H9 (cell line): ENCODE measurements at regions not wholly inside any gene's neighbourhood (a gene's known extent, or its start where the extent isn't known, plus 50 kb on each side); places are given as distances from the start of the nearest gene placed in this dataset.

Source experiments
- DNase-seq: peaks from one replicate; pipeline ENCODE4 v3.0.0-alpha.2; 2017
- H2AFZ ChIP-seq: one replicate; pipeline ENCODE4 v1.6.1; 2013; ENCODE audit warnings: mild to moderate bottlenecking, low read length, control low read depth, moderate library complexity
- H2AK5ac ChIP-seq: 2 replicates; pipeline ENCODE4 v1.6.1; 2013; ENCODE audit warnings: low read length, control low read depth, mixed read lengths; ENCODE audit not compliant: insufficient read length
- H2BK120ac ChIP-seq: one replicate; pipeline ENCODE4 v1.6.1; 2013; ENCODE audit warnings: low read depth, mild to moderate bottlenecking, low read length, control low read depth, inconsistent platforms; ENCODE audit not compliant: poor library complexity, severe bottlenecking
- H2BK12ac ChIP-seq: 2 replicates; pipeline ENCODE4 v1.6.1; 2013; ENCODE audit warnings: low read length, control low read depth, mixed read lengths, low read depth; ENCODE audit not compliant: insufficient read length
- H2BK15ac ChIP-seq: 2 replicates; pipeline ENCODE4 v1.6.1; 2013; ENCODE audit warnings: low read depth, low read length, control low read depth
- H2BK20ac ChIP-seq: one replicate; pipeline ENCODE4 v1.6.1; 2013; ENCODE audit warnings: low read depth, mild to moderate bottlenecking, low read length, control low read depth, inconsistent platforms; ENCODE audit not compliant: poor library complexity, severe bottlenecking
- H2BK5ac ChIP-seq: 2 replicates; pipeline ENCODE4 v1.6.1; 2013; ENCODE audit warnings: low read length, control low read depth, mixed read lengths; ENCODE audit not compliant: insufficient read length
- H3K14ac ChIP-seq: 2 replicates; pipeline ENCODE4 v1.6.1; 2013; ENCODE audit warnings: low read length, control low read depth; ENCODE audit not compliant: insufficient read depth
- H3K18ac ChIP-seq: 2 replicates; pipeline ENCODE4 v1.6.1; 2013; ENCODE audit warnings: low read depth, mild to moderate bottlenecking, mixed read lengths, low read length, control low read depth; ENCODE audit not compliant: insufficient read length
- H3K23ac ChIP-seq: 2 replicates; pipeline ENCODE4 v1.6.1; 2013; ENCODE audit warnings: low read length, control low read depth, mixed read lengths, low read depth; ENCODE audit not compliant: insufficient read length
- H3K23me2 ChIP-seq: 2 replicates; pipeline ENCODE4 v1.6.1; 2013; ENCODE audit warnings: low read depth, mild to moderate bottlenecking, mixed read lengths, low read length, control low read depth; ENCODE audit not compliant: insufficient read length, poor library complexity, severe bottlenecking
- H3K27ac ChIP-seq: 2 replicates; pipeline ENCODE4 v1.5.1; 2013; ENCODE audit warnings: low read length, control low read depth, mixed read lengths, low read depth; ENCODE audit not compliant: insufficient read length
- H3K27me3 ChIP-seq: 2 replicates; pipeline ENCODE4 v1.6.1; 2013; ENCODE audit warnings: low read length, control low read depth, inconsistent platforms; ENCODE audit not compliant: insufficient read depth
- H3K4ac ChIP-seq: 2 replicates; pipeline ENCODE4 v1.6.1; 2013; ENCODE audit warnings: low read depth, mild to moderate bottlenecking, control low read depth, inconsistent platforms, low read length, moderate library complexity
- H3K4me1 ChIP-seq: 2 replicates; pipeline ENCODE4 v1.6.1; 2013; ENCODE audit warnings: low read length, control low read depth, inconsistent platforms; ENCODE audit not compliant: insufficient read depth
- H3K4me2 ChIP-seq: 2 replicates; pipeline ENCODE4 v1.6.1; 2013; ENCODE audit warnings: low read length, control low read depth, mixed read lengths; ENCODE audit not compliant: insufficient read length, insufficient read depth
- H3K56ac ChIP-seq: 2 replicates; pipeline ENCODE4 v1.6.1; 2013; ENCODE audit warnings: low read depth, mild to moderate bottlenecking, mixed read lengths, low read length, control low read depth; ENCODE audit not compliant: insufficient read length
- H3K79me1 ChIP-seq: 2 replicates; pipeline ENCODE4 v1.6.1; 2013; ENCODE audit warnings: low read depth, mild to moderate bottlenecking, moderate library complexity, low read length, control low read depth, inconsistent platforms; ENCODE audit not compliant: insufficient read depth, poor library complexity, severe bottlenecking
- H3K79me2 ChIP-seq: 2 replicates; pipeline ENCODE4 v1.6.1; 2013; ENCODE audit warnings: low read length, control low read depth, inconsistent platforms; ENCODE audit not compliant: insufficient read depth
- H3K9ac ChIP-seq: 2 replicates; pipeline ENCODE4 v1.6.1; 2013; ENCODE audit warnings: low read length, control low read depth, mixed read lengths; ENCODE audit not compliant: insufficient read length; ENCODE audit errors: extremely low read depth
- H3K9me3 ChIP-seq: one replicate; pipeline ENCODE4 v1.6.1; 2013; ENCODE audit warnings: low read depth, low read length, inconsistent platforms; ENCODE audit not compliant: control insufficient read depth
- H3T11ph ChIP-seq: one replicate; pipeline ENCODE4 v1.6.1; 2013; ENCODE audit warnings: mild to moderate bottlenecking, low read length, control low read depth, inconsistent platforms
- H4K20me1 ChIP-seq: one replicate; pipeline ENCODE4 v1.6.1; 2013; ENCODE audit not compliant: control insufficient read depth, insufficient read length, insufficient read depth
- H4K5ac ChIP-seq: 2 replicates; pipeline ENCODE4 v1.6.1; 2013; ENCODE audit warnings: low read depth, mild to moderate bottlenecking, mixed read lengths, low read length, control low read depth; ENCODE audit not compliant: insufficient read length
- H4K8ac ChIP-seq: replicated peaks from 2 replicates; pipeline ENCODE4 v1.6.1; 2013; ENCODE audit warnings: low read length, control low read depth, mixed read lengths, low read depth; ENCODE audit not compliant: insufficient read length
- H4K91ac ChIP-seq: 2 replicates; pipeline ENCODE4 v1.6.1; 2013; ENCODE audit warnings: low read depth, mild to moderate bottlenecking, moderate library complexity, mixed read lengths, low read length, control low read depth; ENCODE audit not compliant: insufficient read length
- H3K27ac Mint-ChIP-seq, 3 experiments: 2 replicates in 2 of 3; 3 replicates in 1 of 3; pipeline ENCODE4 v1.8.0; 2020 to 2021; ENCODE audit warnings: mixed read lengths in 3 of 3, mild to moderate bottlenecking in 1 of 3, moderate library complexity in 1 of 3
- H3K27me3 Mint-ChIP-seq: 2 replicates; pipeline ENCODE4 v1.8.0; 2021; ENCODE audit warnings: low read depth, mild to moderate bottlenecking, moderate library complexity, mixed read lengths
- H3K36me3 Mint-ChIP-seq, 3 experiments: 2 replicates in 2 of 3; 3 replicates in 1 of 3; pipeline ENCODE4 v1.8.0; 2020 to 2021; ENCODE audit warnings: low read depth in 3 of 3, mixed read lengths in 3 of 3; ENCODE audit not compliant: insufficient read depth in 1 of 3
- H3K4me1 Mint-ChIP-seq, 2 experiments: 2 replicates each; pipeline ENCODE4 v1.8.0; 2020; ENCODE audit warnings: mixed read lengths in 2 of 2
- H3K4me3 Mint-ChIP-seq, 2 experiments: 2 replicates in 1 of 2; 3 replicates in 1 of 2; pipeline ENCODE4 v1.8.0; 2020 to 2021; ENCODE audit warnings: mild to moderate bottlenecking in 2 of 2, mixed read lengths in 2 of 2, moderate library complexity in 1 of 2
- H3K9me3 Mint-ChIP-seq, 2 experiments: 2 replicates in 1 of 2; 3 replicates in 1 of 2; pipeline ENCODE4 v1.8.0; 2020; ENCODE audit warnings: mild to moderate bottlenecking in 2 of 2, mixed read lengths in 2 of 2, moderate library complexity in 1 of 2
- CTCF ChIP-seq: fragments of 200-600 bp; sonication (generic); conservative IDR thresholded peaks from 3 replicates; pipeline ENCODE4 v1.8.0; 2021; ENCODE audit warnings: antibody characterized with exemption, mild to moderate bottlenecking
- WGBS: extraction: QIAGEN DNeasy Blood & Tissue Kit; methylation state at CpG from one replicate; pipeline ENCODE4 v1.1.7; 2013; ENCODE audit warnings: missing lambda C conversion rate, low lambda C conversion rate, mixed read lengths; ENCODE audit not compliant: insufficient read length; ENCODE audit errors: extremely low coverage; 5-methylcytosine and 5-hydroxymethylcytosine counted together

- Mint-ChIP-seq H3K27ac (no peak overlapping the region), H3K27me3 (peaks cover 1% of the 10 kb centered on the region), H3K36me3 (no peaks in the 10 kb centered on the region), H3K4me3 (no peak overlapping the region), H3K4me1 (peaks cover under 1 to 5% of the 10 kb centered on the region in 2 experiments; a peak in 3 of 4 replicates), H3K9me3 (no peaks in the 10 kb centered on the region)
- DNase-seq, result peak; percentile 0
- Histone ChIP-seq H3T11ph (no peak overlapping the region), H3K9ac (no peak overlapping the region), H2BK20ac (no peak overlapping the region), H3K14ac (no peak overlapping the region), H2AK5ac (no peak overlapping the region), H4K91ac (no peak overlapping the region), H4K20me1 (no peaks in the 10 kb centered on the region), H3K4me1 (no peaks in the 10 kb centered on the region), H3K79me1 (no peaks in the 10 kb centered on the region), H2BK120ac (no peak overlapping the region), H3K4me2 (no peak overlapping the region), H2BK5ac (no peak overlapping the region), H2BK15ac (no peak overlapping the region), H3K9me3 (no peaks in the 10 kb centered on the region), H3K27ac (no peak overlapping the region), H3K56ac (no peak overlapping the region), H2BK12ac (no peak overlapping the region), H2AFZ (no peak overlapping the region), H3K27me3 (no peaks in the 10 kb centered on the region), H4K8ac (no peak overlapping the region), H4K5ac (no peak overlapping the region), H3K18ac (no peak overlapping the region), H3K4ac (no peak overlapping the region), H3K23me2 (no peaks in the 10 kb centered on the region), H3K79me2 (no peaks in the 10 kb centered on the region), H3K23ac (no peak overlapping the region)
- no CpG with 5 or more reads among the region's 8 CpGs for WGBS
- TF ChIP-seq CTCF, result no peak
These were observed 62.7 kb upstream of the HELT start for GRCh38 chr4:184955636-184956035.
